ENCODE measurements at regions not wholly inside any gene's neighbourhood (a gene's known extent, or its start where the extent isn't known, plus 50 kb on each side); places are given as distances from the start of the nearest gene placed in this dataset.

GRCh38 chr1:172770071-172770470 is 111.2 kb downstream of the FASLG start:
- no peak for TF ChIP-seq E2F6 (IDR thresholded peaks at IDR 0.05)
- no peak overlapping the region for H2BK20ac ChIP-seq (ENCODE audit: low read length)
- H2AK5ac ChIP-seq (ENCODE audit: low read depth, low read length): no peak overlapping the region
- H3K23ac ChIP-seq (ENCODE audit: insufficient read length): no peak overlapping the region
- H3K79me2 ChIP-seq (ENCODE audit: control insufficient read depth in 1 of 2, insufficient read depth in 2 of 2, low read length in 2 of 2): no peaks in the 10 kb centered on the region
- no peak overlapping the region for H2AFZ ChIP-seq (ENCODE audit: low read length)
- no peaks in the 10 kb centered on the region for H3K36me3 ChIP-seq (ENCODE audit: control insufficient read depth in 2 of 4, insufficient read depth in 4 of 4, low read length in 3 of 4)
- no peak overlapping the region for H2BK12ac ChIP-seq (ENCODE audit: low read depth, low read length)
- no peak overlapping the region for H4K8ac ChIP-seq (ENCODE audit: extremely low read depth, insufficient read depth, low read length)
- ChIA-PET POLR2A (ENCODE audit: partially characterized antibody) (no interaction called here), CTCF (ENCODE audit: partially characterized antibody) (no interaction called here)
- H3K9me3 ChIP-seq (ENCODE audit: insufficient read depth in 2 of 2, low read depth in 1 of 2, low read length in 1 of 2): no peaks in the 10 kb centered on the region
- no peaks in the 10 kb centered on the region for H3K79me1 ChIP-seq (ENCODE audit: low read depth, low read length)
- no peak overlapping the region for H2BK5ac ChIP-seq (ENCODE audit: low read depth, low read length)
- WGBS, 2 experiments (ENCODE audit: extremely low coverage in 1 of 2, insufficient coverage in 1 of 2, insufficient read length in 1 of 2, insufficient replicate concordance in 2 of 2, low coverage in 1 of 2, low lambda C conversion rate in 2 of 2, missing lambda C conversion rate in 1 of 2): 86% methylated on average over 1 of the region's 1 CpG; no CpG with 5 or more reads in 1 of the 2 experiments
- no peak overlapping the region for H3K18ac ChIP-seq (ENCODE audit: extremely low read depth, low read length)
- no peaks in the 10 kb centered on the region for H3K23me2 ChIP-seq (ENCODE audit: low read depth, low read length)
- no peaks in the 10 kb centered on the region for H3K4me1 ChIP-seq (replicated peaks in 1 of 4; ENCODE audit: control insufficient read depth in 3 of 4, insufficient read depth in 4 of 4, low read length in 3 of 4)
- H3K14ac ChIP-seq (ENCODE audit: insufficient read length): no peak overlapping the region
- no peak overlapping the region for H4K91ac ChIP-seq (replicated peaks; ENCODE audit: insufficient read length, low read length)
- no peak overlapping the region for H4K5ac ChIP-seq (ENCODE audit: insufficient read length, low read depth, low read length)
- H4K20me1 ChIP-seq (replicated peaks in 1 of 2; ENCODE audit: control insufficient read depth in 1 of 2, insufficient read depth in 2 of 2, low read length in 2 of 2): no peaks in the 10 kb centered on the region
- H3K56ac ChIP-seq (replicated peaks; ENCODE audit: insufficient read length, low read depth, low read length): no peak overlapping the region
- H3K4me3 ChIP-seq (ENCODE audit: extremely low read depth in 1 of 4, insufficient read depth in 2 of 4, low read depth in 3 of 4, low read length in 4 of 4): no peak overlapping the region
- no peak overlapping the region for H3K9ac ChIP-seq (replicated peaks in 1 of 4; ENCODE audit: extremely low read depth in 1 of 4, low read depth in 3 of 4, low read length in 3 of 4)
- H3K27ac ChIP-seq (ENCODE audit: low read depth, low read length): no peak overlapping the region
- DNase-seq (ENCODE audit: low read depth in 1 of 2, low spot score in 2 of 2) (no peak), FAIRE-seq (no peak)
- H3K4ac ChIP-seq (replicated peaks; ENCODE audit: insufficient read length, low read depth, low read length): no peak overlapping the region
- H2BK120ac ChIP-seq (replicated peaks; ENCODE audit: low read depth, low read length): no peak overlapping the region
- no peak overlapping the region for H3K4me2 ChIP-seq (ENCODE audit: insufficient read depth in 1 of 2, low read depth in 2 of 2, low read length in 2 of 2)
- no peak overlapping the region for H2BK15ac ChIP-seq (ENCODE audit: low read length)
- H3K27me3 ChIP-seq (replicated peaks in 1 of 4; ENCODE audit: control insufficient read depth in 3 of 4, extremely low read depth in 1 of 4, insufficient read depth in 3 of 4, low read length in 3 of 4): no peaks in the 10 kb centered on the region

All from H1 (cell line).